ENCODE measurements at regions not wholly inside any gene's neighbourhood (a gene's known extent, or its start where the extent isn't known, plus 50 kb on each side); places are given as distances from the start of the nearest gene placed in this dataset.

DNA sequence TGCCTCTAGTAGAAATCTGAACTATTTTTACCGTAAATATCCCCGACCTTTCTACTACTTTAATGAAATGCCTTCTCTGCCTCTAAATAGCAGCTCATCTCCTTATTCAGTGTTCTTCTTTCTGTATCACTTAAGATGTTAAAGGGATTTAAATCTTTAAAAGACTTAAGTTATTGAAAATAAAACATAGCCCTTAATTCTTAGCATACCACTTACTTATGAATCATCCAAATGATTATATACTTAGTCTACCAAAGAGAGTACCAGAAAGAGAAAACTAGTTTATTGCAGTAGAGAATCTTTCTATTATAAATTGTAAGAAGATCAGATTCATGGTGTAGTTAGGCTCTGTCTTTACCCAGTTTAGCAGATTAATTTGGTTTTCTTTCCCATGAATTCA lies 802.0 kb downstream of the TBL1XR1 start:
- no peaks in the 10 kb centered on the region for H3K4me1 ChIP-seq (replicated peaks in 1 of 2)
- intact Hi-C loops (cut with DNase I) = no loop called here
- no peak overlapping the region for H3K4me3 ChIP-seq
- 81 to 95% (median 92%) methylated on average over 2 of the region's 2 CpGs for WGBS, 4 donors
- no peak for DNase-seq
- no peaks in the 10 kb centered on the region for H3K9me3 ChIP-seq (replicated peaks in 1 of 3)
- H3K27ac ChIP-seq = no peak overlapping the region
- TF ChIP-seq, protein P1, sequence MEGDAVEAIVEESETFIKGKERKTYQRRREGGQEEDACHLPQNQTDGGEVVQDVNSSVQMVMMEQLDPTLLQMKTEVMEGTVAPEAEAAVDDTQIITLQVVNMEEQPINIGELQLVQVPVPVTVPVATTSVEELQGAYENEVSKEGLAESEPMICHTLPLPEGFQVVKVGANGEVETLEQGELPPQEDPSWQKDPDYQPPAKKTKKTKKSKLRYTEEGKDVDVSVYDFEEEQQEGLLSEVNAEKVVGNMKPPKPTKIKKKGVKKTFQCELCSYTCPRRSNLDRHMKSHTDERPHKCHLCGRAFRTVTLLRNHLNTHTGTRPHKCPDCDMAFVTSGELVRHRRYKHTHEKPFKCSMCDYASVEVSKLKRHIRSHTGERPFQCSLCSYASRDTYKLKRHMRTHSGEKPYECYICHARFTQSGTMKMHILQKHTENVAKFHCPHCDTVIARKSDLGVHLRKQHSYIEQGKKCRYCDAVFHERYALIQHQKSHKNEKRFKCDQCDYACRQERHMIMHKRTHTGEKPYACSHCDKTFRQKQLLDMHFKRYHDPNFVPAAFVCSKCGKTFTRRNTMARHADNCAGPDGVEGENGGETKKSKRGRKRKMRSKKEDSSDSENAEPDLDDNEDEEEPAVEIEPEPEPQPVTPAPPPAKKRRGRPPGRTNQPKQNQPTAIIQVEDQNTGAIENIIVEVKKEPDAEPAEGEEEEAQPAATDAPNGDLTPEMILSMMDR (IDR thresholded peaks at IDR 0.05) = no peak
- TF ChIP-seq POLR2A (IDR thresholded peaks at IDR 0.05) = no peak
- H3K36me3 ChIP-seq (replicated peaks in 1 of 2) = no peaks in the 10 kb centered on the region
- no peaks in the 10 kb centered on the region for H3K27me3 ChIP-seq

DNA sequence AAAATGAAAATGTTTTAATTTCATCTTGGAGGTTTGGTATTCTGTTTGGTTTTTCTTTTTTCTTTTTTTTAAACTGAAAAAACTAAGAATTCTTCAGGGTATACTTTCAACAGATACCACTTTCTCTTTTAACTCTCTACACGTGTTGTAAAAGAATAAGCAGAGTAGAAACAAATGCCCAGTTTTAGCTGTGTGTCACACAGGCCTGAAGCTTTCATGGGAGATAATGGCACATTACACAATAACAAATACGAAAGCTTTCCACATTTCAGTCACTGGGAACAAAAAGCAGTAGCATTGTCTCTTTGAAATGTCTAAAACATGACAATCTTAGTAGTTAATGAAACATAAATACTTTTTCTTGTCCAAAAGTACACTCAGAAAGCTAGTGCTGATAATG lies 818.5 kb downstream of the TBL1XR1 start:
- intact Hi-C loops (cut with DNase I) = no loop called here
- Histone ChIP-seq H3K36me3 (replicated peaks in 1 of 2) (no peaks in the 10 kb centered on the region), H3K4me1 (replicated peaks in 1 of 2) (no peaks in the 10 kb centered on the region), H3K9me3 (replicated peaks in 1 of 3) (no peaks in the 10 kb centered on the region), H3K4me3 (no peak overlapping the region), H3K27me3 (no peaks in the 10 kb centered on the region), H3K27ac (no peak overlapping the region)
- 51 to 69% (median 59%) methylated on average over 2 of the region's 2 CpGs for WGBS, 4 donors
- TF ChIP-seq, protein P1 (IDR thresholded peaks at IDR 0.05) = no peak
- TF ChIP-seq POLR2A (IDR thresholded peaks at IDR 0.05) = no peak
- DNase-seq = no peak

DNA sequence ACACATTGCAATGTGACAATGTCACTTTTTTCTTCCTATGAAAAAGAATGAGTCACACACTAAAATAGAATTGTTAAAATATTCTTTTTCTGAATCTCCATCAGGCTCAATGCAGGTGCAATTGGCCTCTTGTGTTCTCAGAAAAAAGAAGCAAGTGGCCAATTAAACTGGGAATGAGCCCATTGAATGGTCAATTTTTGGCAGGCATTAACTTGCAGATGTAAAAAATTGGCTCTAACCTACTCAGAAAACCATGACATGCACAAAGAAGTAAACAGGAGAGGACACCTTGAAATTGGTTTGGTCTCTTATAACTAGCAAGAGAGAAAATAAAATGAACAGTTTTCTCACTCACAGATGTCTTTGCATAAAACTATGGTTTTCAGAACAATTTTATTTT lies 820.8 kb downstream of the TBL1XR1 start:
- H3K36me3 ChIP-seq (replicated peaks in 1 of 2) = no peaks in the 10 kb centered on the region
- H3K9me3 ChIP-seq (replicated peaks in 1 of 3) = no peaks in the 10 kb centered on the region
- TF ChIP-seq, protein P1 (IDR thresholded peaks at IDR 0.05) = no peak
- no peak for TF ChIP-seq POLR2A (IDR thresholded peaks at IDR 0.05)
- intact Hi-C loops (cut with DNase I) = no loop called here
- DNase-seq = no peak
- no peak overlapping the region for H3K4me3 ChIP-seq
- H3K27ac ChIP-seq = no peak overlapping the region
- H3K27me3 ChIP-seq = no peaks in the 10 kb centered on the region
- no peaks in the 10 kb centered on the region for H3K4me1 ChIP-seq (replicated peaks in 1 of 2)

DNA sequence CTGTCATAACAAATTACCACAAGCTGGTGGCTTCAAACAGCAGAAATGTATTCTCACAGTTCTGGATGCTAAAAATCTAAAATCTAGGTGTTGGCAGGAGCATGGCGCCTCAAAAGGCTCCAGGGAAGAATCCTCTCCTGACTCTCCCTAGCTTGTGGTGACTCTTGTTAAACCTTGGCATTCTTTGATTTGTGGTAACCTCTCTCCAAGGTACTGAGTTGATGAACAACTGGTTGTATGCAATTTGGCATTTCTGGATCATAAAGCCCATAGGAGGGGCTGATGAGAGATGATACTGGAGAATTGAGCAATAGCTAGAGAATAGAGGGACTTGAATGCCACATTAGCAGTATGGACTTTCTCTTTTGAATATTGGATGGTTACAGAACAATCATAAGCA lies 821.8 kb downstream of the TBL1XR1 start:
- no peak for TF ChIP-seq POLR2A (IDR thresholded peaks at IDR 0.05)
- TF ChIP-seq, protein P1 (IDR thresholded peaks at IDR 0.05) = no peak
- Histone ChIP-seq H3K4me3 (no peak overlapping the region), H3K4me1 (replicated peaks in 1 of 2) (no peaks in the 10 kb centered on the region), H3K36me3 (replicated peaks in 1 of 2) (no peaks in the 10 kb centered on the region), H3K27ac (no peak overlapping the region), H3K9me3 (replicated peaks in 1 of 3) (no peaks in the 10 kb centered on the region), H3K27me3 (no peaks in the 10 kb centered on the region)
- WGBS, 4 donors = 82 to 88% (median 83%) methylated on average over 1 of the region's 1 CpG
- DNase-seq = no peak
- intact Hi-C loops (cut with DNase I) = no loop called here
